Fibroblast of pulmonary artery (primary cell): ENCODE measurements at regions not wholly inside any gene's neighbourhood (a gene's known extent, or its start where the extent isn't known, plus 50 kb on each side); places are given as distances from the start of the nearest gene placed in this dataset.

Source experiments
- DNase-seq: peaks from one replicate; pipeline ENCODE4 v3.0.0-alpha.2; 2010; ENCODE audit warnings: low read depth
- H3K4me3 ChIP-seq: replicated peaks from 2 replicates; pipeline ENCODE4 v1.5.1; 2011; ENCODE audit warnings: low read depth, mild to moderate bottlenecking, control low read depth, low read length, moderate library complexity
- TF ChIP-seq, protein P1 (sequence below): IDR thresholded peaks from 2 replicates; pipeline ENCODE4 v1.5.1; 2011; ENCODE audit warnings: mild to moderate bottlenecking, control low read depth, low read length, inconsistent platforms; ENCODE audit errors: missing control alignments

GRCh38 chr3:106215047-106215446, 346.2 kb upstream of the CBLB start:
- DNase-seq = no peak
- TF ChIP-seq, protein P1, sequence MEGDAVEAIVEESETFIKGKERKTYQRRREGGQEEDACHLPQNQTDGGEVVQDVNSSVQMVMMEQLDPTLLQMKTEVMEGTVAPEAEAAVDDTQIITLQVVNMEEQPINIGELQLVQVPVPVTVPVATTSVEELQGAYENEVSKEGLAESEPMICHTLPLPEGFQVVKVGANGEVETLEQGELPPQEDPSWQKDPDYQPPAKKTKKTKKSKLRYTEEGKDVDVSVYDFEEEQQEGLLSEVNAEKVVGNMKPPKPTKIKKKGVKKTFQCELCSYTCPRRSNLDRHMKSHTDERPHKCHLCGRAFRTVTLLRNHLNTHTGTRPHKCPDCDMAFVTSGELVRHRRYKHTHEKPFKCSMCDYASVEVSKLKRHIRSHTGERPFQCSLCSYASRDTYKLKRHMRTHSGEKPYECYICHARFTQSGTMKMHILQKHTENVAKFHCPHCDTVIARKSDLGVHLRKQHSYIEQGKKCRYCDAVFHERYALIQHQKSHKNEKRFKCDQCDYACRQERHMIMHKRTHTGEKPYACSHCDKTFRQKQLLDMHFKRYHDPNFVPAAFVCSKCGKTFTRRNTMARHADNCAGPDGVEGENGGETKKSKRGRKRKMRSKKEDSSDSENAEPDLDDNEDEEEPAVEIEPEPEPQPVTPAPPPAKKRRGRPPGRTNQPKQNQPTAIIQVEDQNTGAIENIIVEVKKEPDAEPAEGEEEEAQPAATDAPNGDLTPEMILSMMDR = no peak
- H3K4me3 ChIP-seq = no peak overlapping the region

DNA sequence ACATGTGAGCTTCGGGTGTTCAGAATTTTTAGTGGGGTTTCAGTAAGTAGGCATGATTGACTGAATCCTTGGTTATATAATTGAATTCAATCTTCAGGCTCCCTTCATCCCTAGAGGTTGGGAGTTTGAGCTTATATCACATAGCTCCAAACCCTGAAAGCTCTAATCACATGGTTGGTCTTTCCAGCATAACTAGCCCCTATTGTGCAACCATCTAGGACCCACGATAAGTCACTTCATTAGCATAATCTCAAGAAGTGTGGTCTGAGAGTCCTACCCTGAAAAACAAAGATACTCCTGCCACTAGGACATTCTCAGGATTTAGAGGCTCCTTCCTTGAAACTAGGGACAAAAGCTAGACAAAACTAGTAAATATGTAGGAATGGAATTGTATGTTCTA, 348.9 kb upstream of the CBLB start:
- DNase-seq = no peak
- TF ChIP-seq, protein P1 = no peak
- no peak overlapping the region for H3K4me3 ChIP-seq

- H3K4me3 ChIP-seq = no peak overlapping the region
- TF ChIP-seq, protein P1 = no peak
- no peak for DNase-seq
Observed at GRCh38 chr3:106227068-106227467, 358.3 kb upstream of the CBLB start.

DNA sequence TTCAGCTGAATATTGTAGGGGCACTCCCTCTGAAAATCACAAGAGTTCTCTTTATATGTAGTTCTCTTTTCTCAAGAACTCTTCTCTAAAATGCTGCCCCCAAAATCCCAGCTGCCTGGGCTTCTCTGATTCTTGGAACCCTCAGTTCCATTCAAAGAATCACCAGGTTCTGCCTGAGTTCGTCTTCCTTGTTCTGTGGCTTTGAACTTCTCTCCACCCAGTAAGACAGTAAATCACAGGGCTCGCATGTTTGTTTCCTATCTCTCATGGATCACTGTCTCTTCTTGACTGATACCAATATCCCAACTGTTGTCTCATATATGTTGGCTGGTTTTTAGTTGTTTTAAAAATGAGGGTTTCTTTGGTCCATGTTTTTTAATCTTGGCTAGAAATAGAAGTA, 359.5 kb upstream of the CBLB start:
- H3K4me3 ChIP-seq = no peak overlapping the region
- TF ChIP-seq, protein P1 = no peak
- DNase-seq = no peak

- DNase-seq = no peak
- H3K4me3 ChIP-seq = no peak overlapping the region
- TF ChIP-seq, protein P1 = no peak
Observed at GRCh38 chr3:106229495-106230278, 360.9 kb upstream of the CBLB start.

DNA sequence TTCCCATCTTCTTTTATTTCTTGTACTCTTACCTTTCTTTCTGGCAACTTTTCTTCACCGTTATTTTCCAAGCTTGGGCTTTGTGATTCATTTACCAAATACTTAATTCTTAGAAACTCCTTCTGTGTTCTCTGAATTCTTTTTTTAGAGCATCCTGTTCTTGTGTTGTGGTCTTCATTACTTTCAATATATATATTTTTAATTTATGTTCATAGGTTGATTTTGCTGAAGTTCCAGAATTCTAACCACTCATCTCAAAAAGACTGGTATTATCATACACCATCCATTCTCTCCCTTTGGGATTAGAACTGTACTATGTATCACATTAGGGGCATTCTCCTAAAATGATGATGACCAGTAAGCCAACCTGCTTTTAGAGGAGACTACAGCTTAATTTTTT, 362.3 kb upstream of the CBLB start:
- H3K4me3 ChIP-seq = no peak overlapping the region
- no peak for DNase-seq
- TF ChIP-seq, protein P1 = no peak

- no peak for DNase-seq
- no peak overlapping the region for H3K4me3 ChIP-seq
- TF ChIP-seq, protein P1 = no peak
Observed at GRCh38 chr3:106232956-106233355, 364.1 kb upstream of the CBLB start.
